Dermis microvascular lymphatic vessel endothelial cell (primary cell): ENCODE measurements at regions not wholly inside any gene's neighbourhood (a gene's known extent, or its start where the extent isn't known, plus 50 kb on each side); places are given as distances from the start of the nearest gene placed in this dataset.
"Not testable (repeated sequence)": the region's sequence is repeated elsewhere in the genome, so short reads cannot be mapped to it uniquely, and the experiment has no call there.

Experiments used
- DNase-seq, 2 donors: peaks; one replicate each; pipeline versions ENCODE4 v3.0.0 to v3.0.0-alpha.2; 2010; ENCODE audit warnings: low read depth in 2 of 2

GRCh38 chr20:51129147-51129776, 106.4 kb upstream of the KCNG1 start:
- no peak for DNase-seq

GRCh38 chr20:51128198-51128597, 105.3 kb upstream of the KCNG1 start:
- peak in 1 of 2 donors; percentile 32 for DNase-seq

GRCh38 chr20:51127713-51128112, 104.8 kb upstream of the KCNG1 start:
- DNase-seq, result no peak

GRCh38 chr20:51126337-51126736, 103.4 kb upstream of the KCNG1 start:
- DNase-seq, result no peak

- DNase-seq, result no peak
Observed at GRCh38 chr20:51125780-51126179, 102.9 kb upstream of the KCNG1 start.

DNA sequence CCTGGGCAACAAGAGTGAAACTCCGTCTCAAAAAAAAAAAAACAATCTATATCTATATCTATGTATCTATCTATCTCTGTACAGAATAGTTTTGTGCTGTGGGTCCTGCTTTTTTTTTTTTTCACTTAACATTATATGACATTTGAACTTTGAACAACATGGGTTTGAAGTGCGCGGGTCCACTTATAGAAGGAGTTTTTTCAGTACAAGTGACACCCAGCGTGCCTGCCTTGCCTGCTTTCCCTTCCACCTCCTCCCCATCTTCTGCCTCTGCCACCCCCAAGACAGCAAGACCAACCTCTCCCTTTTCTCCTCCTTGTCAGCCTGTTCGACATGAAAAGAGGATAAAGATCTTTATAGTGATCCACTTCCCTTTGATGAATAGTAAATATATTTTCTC, 102.2 kb upstream of the KCNG1 start:
- DNase-seq, result no peak

DNA sequence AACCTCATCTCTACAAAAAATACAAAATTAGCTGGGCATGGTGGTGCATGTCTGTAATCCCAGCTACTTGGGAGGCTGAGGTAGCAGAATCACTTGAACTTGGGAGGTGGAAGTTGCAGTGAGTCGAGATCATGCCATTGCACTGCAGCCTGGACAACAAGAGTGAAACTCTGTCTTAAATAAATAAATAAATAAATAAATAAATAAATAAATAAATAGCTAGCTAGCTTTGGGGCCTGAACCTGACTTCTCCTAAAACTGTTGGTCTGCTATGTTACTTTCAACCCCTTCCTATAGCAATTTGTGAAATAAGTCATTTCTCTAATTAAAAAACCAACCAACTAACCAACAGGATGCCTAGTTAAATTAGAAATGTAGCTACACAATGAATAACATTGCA, 101.0 kb upstream of the KCNG1 start:
- not testable (repeated sequence) for DNase-seq

DNA sequence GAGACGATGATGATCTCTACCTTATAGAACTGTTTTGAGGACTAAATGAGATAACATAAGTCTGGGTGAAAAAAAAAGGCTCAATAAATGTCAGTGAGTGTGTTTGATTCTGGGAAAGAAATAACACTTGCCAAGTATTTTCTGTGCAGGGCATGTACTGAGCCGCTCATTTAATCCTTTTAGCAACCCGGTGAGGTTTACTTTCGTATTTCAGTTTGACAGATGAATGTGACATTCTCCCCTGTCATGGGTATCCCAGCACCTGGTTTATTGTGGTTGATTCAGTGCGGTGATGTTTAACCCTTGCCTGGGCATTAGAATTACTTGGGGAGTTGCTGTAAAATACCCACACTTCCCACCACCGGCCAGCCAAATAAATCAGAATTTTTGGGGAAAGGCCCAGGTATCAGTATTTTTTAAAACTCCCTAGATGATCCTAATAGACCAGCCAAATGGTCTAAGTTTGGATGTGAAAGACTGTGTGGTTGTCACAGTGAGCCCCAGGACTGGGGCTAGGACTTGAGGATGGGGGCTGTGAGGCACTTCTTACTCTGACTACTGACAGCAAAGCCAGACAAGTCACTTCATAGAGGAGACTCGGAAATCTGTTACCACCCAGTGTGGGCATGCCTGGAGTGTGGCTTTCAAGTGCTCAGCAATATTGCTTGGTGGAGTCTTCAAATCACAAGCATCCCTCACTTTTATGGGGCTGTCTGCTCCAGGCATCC, 100.2 kb upstream of the KCNG1 start:
- DNase-seq, result no peak

DNA sequence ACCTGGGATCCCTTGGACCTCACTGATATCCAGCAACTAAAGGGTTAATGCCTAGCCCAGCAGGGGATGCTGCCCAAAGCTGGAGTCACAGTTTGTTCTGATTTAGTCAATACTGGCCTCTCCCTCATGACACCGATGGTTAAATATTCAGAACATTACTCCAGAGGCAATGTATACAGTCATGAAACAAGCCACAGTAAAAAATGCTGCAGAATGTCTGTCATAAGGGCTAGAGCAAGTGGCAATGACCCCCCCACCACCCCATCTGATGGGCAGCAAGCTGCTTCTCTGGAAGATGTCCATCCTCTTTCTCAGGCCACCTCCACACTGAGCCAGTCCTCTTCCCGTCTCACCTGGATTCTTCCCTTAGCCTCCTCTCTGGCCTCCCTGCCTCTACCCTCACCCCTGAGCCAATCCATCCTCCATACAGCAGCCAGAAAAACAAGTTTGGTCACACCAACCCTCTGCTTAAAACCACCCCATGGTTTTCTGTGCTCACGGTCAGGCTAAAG, 99.0 kb upstream of the KCNG1 start:
- no peak for DNase-seq

DNA sequence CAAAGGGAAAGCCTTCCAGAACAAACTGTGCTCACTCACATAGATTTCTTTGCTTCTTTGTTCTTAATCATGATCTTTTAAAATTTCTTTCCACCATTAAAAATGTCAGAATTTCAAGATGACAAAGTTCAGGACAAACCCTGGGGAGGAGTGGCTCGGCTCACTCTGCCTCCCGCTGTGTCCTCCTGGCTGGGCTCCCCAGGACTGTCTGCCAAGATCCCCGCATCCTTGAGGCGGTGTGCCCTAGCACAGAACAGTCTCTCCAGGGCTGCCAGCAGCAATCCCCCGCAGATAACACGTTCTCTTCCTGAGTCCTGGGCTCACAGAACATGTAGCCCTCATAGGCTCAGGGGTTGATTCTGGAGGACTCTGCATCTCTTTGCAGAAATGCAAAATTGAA, 98.4 kb upstream of the KCNG1 start:
- no peak for DNase-seq

DNA sequence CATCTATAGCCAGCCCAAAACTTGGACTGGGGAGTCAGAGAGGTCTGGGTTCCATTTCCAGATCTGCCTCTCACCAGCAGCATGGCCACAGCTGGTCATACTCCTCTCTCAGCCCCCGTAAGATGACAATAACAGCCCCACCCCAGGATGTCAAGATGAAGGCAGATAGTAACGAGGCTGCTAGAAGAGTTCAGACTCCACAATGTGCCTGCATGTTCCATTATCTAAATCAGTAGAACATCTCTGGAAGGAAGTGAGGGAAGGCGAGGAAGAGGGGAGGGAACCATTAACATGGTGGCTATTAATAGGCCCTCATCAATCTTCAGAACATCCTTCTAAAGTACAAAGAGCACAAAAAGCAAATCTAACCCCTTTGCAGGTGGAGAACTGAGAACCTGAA, 98.0 kb upstream of the KCNG1 start:
- DNase-seq, result no peak

DNA sequence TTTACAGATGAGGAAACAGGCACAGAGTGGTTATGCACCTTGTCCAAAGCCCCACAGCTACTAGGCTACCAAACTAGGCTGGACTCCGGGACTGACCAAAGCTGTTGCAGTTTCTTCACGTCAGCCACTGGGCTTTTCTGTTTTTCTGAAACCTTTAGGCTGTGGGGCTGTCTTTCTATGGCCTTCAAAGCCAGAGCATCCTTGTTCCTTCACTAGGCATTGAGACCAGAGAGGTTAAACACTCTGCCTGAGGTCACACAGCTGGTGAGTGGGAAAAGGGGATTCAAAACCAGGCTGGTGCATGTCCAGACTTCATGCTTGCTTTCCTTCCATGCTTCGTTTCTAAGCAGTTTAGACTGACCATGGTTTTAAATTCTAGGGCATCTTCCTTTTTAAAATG, 97.5 kb upstream of the KCNG1 start:
- no peak for DNase-seq

DNA sequence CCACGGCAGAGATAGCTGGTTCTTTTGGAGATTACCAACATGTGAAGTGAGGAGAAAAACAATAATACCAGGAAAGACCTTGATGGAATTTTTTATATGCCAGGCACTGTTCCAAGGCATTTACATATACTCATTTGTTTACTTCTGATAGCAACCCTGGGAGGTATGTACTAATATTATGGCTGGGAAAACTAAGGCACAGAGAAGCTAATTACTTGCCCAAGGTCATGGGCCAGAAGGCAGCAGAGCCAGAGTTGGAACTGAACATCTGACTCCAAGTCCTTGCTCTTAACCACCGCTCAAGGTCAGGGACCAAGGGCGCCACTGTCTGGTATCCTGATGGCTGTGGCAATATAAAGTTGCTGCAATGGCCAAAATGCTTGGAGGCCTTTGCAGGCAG, 97.0 kb upstream of the KCNG1 start:
- DNase-seq, result no peak

DNA sequence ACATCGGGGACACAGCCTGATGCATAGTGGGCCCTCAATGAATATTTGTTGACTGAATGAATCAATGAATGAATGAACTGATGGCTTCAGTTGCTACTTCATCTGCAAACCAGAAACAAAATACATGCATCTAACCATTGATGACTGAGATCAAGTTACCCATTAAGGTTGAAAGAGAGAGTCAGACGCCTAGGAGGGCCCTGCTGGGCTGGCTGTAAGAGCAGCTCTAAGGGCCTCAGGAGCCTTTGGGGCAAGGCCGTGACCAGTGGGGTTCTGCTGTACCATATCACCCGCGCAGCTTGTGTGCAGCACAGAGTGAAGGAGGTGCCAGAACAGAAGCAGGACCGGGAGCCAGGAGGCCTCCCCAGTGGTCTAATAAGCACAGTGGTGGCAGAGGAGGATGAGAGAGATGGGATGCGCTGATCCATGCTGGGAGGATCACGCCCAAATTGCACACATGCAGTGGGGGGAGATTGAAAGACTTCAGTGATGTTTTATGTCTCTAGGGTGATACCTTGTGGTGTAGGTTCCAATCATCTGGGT, 96.1 kb upstream of the KCNG1 start:
- no peak for DNase-seq

GRCh38 chr20:51118216-51118615, 95.3 kb upstream of the KCNG1 start:
- DNase-seq, result no peak

GRCh38 chr20:51116765-51117686, 94.1 kb upstream of the KCNG1 start:
- DNase-seq, result no peak

DNA sequence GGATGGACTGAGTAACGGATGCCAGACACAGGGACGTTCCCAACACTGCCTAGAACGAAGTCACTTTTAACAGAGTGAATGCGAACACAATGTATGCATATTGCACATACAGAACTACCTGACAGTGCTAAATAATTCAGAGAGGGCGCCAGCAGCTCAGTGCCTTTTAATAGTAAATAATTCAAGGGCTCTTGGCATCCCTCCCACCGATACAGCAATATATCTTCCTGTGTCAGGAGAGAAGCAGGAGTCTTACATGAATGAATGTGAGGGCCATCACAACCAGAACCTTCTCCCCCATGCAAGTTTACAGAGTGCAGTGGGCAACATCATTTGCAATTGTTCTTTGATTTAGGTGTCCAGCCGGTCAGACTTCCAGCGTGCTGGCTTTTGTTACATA, 88.4 kb upstream of the KCNG1 start:
- no peak for DNase-seq

- DNase-seq, result no peak
Observed at GRCh38 chr20:51108638-51109363, 85.9 kb upstream of the KCNG1 start.

DNA sequence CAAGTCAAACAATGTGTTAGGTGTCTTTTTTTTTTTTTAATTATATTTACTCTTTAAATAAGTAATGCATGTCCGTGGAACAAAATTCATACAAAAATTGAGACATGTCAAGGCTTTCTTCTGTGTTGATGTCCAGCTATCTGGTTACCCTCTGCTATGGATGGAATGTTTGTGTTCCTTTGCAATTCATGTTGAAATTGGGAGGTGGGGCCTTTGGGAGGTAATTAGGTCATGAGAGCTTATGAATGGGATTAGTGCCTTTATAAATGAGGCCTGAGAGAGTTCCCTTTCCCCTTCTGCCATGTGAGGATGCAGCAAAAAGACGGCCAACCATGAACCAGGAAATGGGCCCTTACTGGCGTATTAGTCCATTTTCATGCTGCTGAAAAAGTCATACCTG, 83.1 kb upstream of the KCNG1 start:
- DNase-seq, result no peak

- no peak for DNase-seq
Observed at GRCh38 chr20:51104960-51105920, 82.3 kb upstream of the KCNG1 start.
